Ascending aorta (tissue), 2 donors: ENCODE measurements at regions not wholly inside any gene's neighbourhood (a gene's known extent, or its start where the extent isn't known, plus 50 kb on each side); places are given as distances from the start of the nearest gene placed in this dataset.
"Not testable (repeated sequence)": the region's sequence is repeated elsewhere in the genome, so short reads cannot be mapped to it uniquely, and the experiment has no call there.

Source experiments
- DNase-seq, 2 donors: peaks; one replicate each; pipeline ENCODE4 v3.0.0-alpha.2; 2019; ENCODE audit warnings: low spot score in 2 of 2
- H3K27ac ChIP-seq, 2 donors: fragments of 200-600 bp; sonication (generic); one replicate each; pipeline ENCODE4 v1.5.1; 2016 to 2017; ENCODE audit warnings: mild to moderate bottlenecking in 1 of 2
- H3K27me3 ChIP-seq: fragments of 200-600 bp; sonication (generic); one replicate; pipeline ENCODE4 v1.5.1; 2017
- H3K36me3 ChIP-seq, 2 donors: fragments of 200-600 bp; sonication (generic); one replicate each; pipeline ENCODE4 v1.5.1; 2016
- H3K4me1 ChIP-seq, 2 donors: fragments of 200-600 bp; sonication (generic); one replicate each; pipeline ENCODE4 v1.5.1; 2016 to 2017; ENCODE audit warnings: mild to moderate bottlenecking in 1 of 2
- H3K4me3 ChIP-seq, 2 donors: fragments of 200-600 bp; sonication (generic); one replicate each; pipeline ENCODE4 v1.5.1; 2016 to 2017; ENCODE audit warnings: mild to moderate bottlenecking in 1 of 2
- H3K9me3 ChIP-seq, 2 donors: fragments of 200-600 bp; sonication (generic); one replicate each; pipeline ENCODE4 v1.5.1; 2016
- CTCF ChIP-seq, 3 experiments: fragments of 200-600 bp in 2 of 3; fragments of 450-650 bp in 1 of 3; sonication (generic) in 2 of 3; IDR thresholded peaks; one replicate each; pipeline ENCODE4 v1.5.1; 2016 to 2019; ENCODE audit warnings: antibody characterized with exemption in 3 of 3, mild to moderate bottlenecking in 1 of 3, moderate library complexity in 1 of 3
- intact Hi-C: fragments of 100-400 bp; cut with DNase I; formaldehyde crosslinking; loops from one replicate; pipeline ENCODE4 v1.15.1; 2023

DNA sequence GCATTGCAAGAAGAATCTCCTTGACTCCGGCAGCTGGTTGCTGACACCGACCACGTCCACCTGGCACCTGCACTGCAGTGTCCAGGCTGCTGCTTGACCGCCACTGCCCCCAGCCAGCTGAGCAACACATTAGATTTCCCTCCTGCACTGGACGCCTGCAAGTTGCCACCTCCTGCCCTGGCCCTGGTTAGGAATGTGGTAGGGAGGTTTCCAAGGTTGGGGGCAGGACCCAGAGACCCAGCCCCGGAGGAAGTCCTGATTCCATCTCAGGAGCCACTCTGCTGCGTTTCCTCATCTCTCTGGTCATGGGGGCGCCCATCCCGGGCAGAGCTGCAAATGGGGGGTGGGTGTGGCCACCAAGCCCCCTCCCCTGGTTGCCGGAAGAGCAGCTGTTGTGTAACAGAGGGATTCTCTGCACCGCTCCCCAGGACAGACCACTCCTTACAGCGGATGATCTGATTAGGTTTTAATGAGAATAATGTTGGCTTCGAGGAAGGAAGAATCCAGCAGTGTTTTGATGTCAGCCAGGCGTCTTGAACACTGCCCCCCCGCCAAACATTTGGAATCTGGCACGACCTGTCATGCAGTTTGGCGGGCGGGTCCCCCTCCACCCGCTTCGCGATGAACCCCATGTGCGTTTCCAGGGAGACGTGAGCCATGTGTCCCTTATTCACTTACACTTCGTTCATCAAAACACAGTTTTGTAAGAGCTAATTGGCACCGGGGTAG lies 205.1 kb downstream of the NPIPB11 start:
- H3K27me3 ChIP-seq, H3K27ac ChIP-seq, H3K36me3 ChIP-seq, H3K4me3 ChIP-seq, intact Hi-C loops, H3K9me3 ChIP-seq, H3K4me1 ChIP-seq: not testable (repeated sequence)
- peak in 1 of 2 donors; percentile 65 for DNase-seq

DNA sequence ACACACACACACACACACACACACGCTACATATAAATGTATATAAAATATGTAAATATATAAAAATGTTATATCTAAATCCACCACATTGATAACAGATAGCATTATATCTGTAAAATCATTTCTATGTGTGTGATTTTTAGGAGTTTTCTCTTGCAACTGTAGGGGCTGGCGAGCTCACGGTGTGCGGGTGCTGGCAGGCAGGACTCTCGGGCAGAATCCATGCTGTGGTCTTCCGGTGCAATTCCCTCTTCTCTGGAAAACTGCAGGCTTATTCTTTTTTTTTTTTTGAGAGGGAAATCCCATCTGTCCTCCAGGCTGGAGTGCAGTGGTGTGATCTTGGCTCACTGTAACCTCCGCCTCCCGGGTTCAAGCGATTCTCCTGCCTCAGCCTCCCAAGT lies 205.8 kb downstream of the NPIPB11 start:
- H3K4me1 ChIP-seq, H3K4me3 ChIP-seq, intact Hi-C loops, H3K36me3 ChIP-seq, H3K27me3 ChIP-seq, H3K27ac ChIP-seq, H3K9me3 ChIP-seq: not testable (repeated sequence)
- DNase-seq = peak in 1 of 2 donors; percentile 5

- H3K27me3 ChIP-seq, intact Hi-C loops, H3K9me3 ChIP-seq, H3K36me3 ChIP-seq, H3K27ac ChIP-seq, H3K4me3 ChIP-seq, H3K4me1 ChIP-seq: not testable (repeated sequence)
- DNase-seq = peak in 1 of 2 donors; percentile 64
These were observed 206.3 kb downstream of the NPIPB11 start for GRCh38 chr16:29200135-29200601.

DNA sequence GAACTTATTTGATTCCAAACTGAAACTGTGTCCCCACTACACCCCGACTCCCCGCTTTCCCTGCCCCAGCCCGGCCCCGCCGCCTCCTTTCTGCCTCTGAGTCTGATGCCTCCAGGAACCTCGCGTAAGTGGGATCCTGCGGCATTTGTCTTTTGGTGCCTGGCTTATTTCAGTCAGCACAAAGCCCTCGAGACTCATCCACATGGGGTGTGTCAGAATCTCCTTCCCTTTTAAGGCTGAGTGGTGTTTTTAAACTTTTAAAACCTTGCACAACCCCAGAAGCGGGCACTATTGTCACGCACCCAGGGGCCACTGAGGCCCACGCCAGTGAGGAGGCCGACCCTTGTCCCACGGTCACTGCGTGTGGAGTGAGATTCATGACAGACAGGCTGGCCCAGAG lies 206.9 kb downstream of the NPIPB11 start:
- peak in 1 of 2 donors; percentile 65 for DNase-seq
- H3K36me3 ChIP-seq, H3K9me3 ChIP-seq, H3K4me3 ChIP-seq, H3K27me3 ChIP-seq, intact Hi-C loops, H3K4me1 ChIP-seq: not testable (repeated sequence)
- peak overlapping the region; percentile 32 to 67 for H3K27ac ChIP-seq

- no peak for TF ChIP-seq CTCF (IDR thresholded peaks at IDR 0.05)
- no peaks in the 10 kb centered on the region for H3K27me3 ChIP-seq
- H3K4me1 ChIP-seq = peaks cover 0 to 3% of the 10 kb centered on the region in 2 donors
- no peaks in the 10 kb centered on the region for H3K36me3 ChIP-seq
- DNase-seq = peak in 1 of 2 donors; percentile 62
- intact Hi-C loops = no loop called here
- H3K27ac ChIP-seq = peak overlapping the region; percentile 32 to 67
- H3K4me3 ChIP-seq = no peak overlapping the region
- H3K9me3 ChIP-seq = no peaks in the 10 kb centered on the region
These were observed 207.6 kb downstream of the NPIPB11 start for GRCh38 chr16:29198731-29199521.

GRCh38 chr16:29198231-29198630 lies 208.3 kb downstream of the NPIPB11 start:
- peak in 1 of 2 donors; percentile 33 for DNase-seq
- no peaks in the 10 kb centered on the region for H3K36me3 ChIP-seq
- no peak overlapping the region for H3K4me3 ChIP-seq
- peaks cover 0 to 3% of the 10 kb centered on the region in 2 donors for H3K4me1 ChIP-seq
- H3K27me3 ChIP-seq = no peaks in the 10 kb centered on the region
- intact Hi-C loops = no loop called here
- no peaks in the 10 kb centered on the region for H3K9me3 ChIP-seq
- no peak overlapping the region for H3K27ac ChIP-seq
- no peak for TF ChIP-seq CTCF (IDR thresholded peaks at IDR 0.05)

DNA sequence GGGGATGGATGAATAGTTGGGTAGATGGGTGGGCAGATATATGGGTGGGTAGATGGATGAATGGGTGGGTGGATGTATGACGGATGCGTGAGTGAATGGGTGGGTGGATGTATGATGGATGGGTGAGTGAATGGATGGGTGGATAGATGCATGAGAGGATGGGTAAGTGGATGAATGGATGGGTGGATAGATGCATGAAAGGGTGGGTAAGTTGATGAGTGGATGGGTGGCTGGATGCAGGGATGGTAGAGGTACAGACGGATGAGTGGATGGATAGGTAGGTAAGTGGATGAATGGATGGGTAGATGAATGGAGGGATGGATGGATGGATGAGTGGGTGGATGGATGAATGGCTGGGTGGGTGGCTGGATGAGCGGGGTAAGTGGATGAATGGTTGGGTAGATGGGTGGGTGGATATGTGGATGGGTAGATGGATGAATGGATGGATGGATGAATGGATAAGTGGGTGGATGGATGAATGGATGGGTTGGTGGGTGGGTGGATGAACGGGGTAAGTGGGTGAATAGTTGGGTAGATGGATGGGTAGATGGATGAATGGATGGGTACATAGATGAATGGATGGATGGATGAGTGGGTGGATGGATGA lies 208.9 kb downstream of the NPIPB11 start:
- H3K27ac ChIP-seq, intact Hi-C loops, H3K27me3 ChIP-seq, H3K9me3 ChIP-seq, H3K4me3 ChIP-seq, H3K4me1 ChIP-seq, H3K36me3 ChIP-seq: not testable (repeated sequence)
- DNase-seq = peak in 1 of 2 donors; percentile 11

DNA sequence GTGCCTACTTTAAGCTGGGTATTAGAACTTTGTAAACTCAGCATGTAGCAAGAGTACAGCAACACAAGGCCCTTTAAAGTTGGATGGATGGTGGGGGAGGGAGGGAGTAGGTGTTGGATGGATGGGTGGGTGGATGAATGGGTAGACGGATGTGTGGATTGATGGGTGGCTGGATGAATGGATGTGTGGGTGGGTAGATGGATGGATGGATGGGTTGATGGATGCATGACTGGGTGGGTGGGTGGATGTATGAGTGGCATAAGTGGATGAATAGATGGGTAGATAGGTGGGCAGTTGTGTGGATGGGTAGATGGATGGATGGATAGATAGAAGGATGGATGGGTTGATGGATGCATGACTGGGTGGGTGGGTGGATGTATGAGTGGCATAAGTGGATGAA lies 209.8 kb downstream of the NPIPB11 start:
- H3K36me3 ChIP-seq, H3K27me3 ChIP-seq, H3K4me3 ChIP-seq, H3K27ac ChIP-seq, H3K4me1 ChIP-seq, H3K9me3 ChIP-seq, intact Hi-C loops: not testable (repeated sequence)
- peak in 1 of 2 donors; percentile 22 for DNase-seq

GRCh38 chr16:29195116-29195872 lies 210.4 kb downstream of the LAT start:
- intact Hi-C loops, H3K36me3 ChIP-seq, H3K4me1 ChIP-seq, H3K9me3 ChIP-seq, H3K27me3 ChIP-seq: not testable (repeated sequence)
- peak overlapping the region; percentile 45 to 50 for H3K27ac ChIP-seq
- DNase-seq = peak in 1 of 2 donors; percentile 66
- H3K4me3 ChIP-seq = peak overlapping the region in 1 of 2 donors; percentile 28

- intact Hi-C loops = not testable (repeated sequence)
These were observed 209.5 kb downstream of the LAT start for GRCh38 chr16:29194185-29194844.

DNA sequence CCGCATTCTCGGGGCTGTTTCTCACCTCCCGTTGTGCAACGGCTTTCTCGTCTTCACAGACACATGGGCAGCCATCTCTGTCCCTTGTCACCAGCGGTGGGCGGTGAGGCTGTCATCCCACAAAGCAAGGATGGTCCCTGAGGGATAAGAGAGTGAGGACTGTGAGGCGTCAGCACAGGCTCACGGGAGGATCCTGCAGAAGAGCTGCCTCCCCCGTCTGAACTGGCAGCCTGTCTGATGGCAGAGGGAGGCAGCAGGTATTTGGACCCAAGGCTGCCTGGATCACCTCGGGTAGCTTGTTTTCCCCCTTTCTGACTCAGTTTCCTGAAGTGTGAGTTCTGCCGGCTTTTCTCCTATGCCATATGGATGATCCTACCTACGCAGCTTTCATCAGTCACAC lies 208.8 kb downstream of the LAT start:
- H3K4me3 ChIP-seq, H3K9me3 ChIP-seq, H3K27ac ChIP-seq, H3K27me3 ChIP-seq, intact Hi-C loops, H3K4me1 ChIP-seq, H3K36me3 ChIP-seq: not testable (repeated sequence)
- DNase-seq = peak in 1 of 2 donors; percentile 40

More at GRCh38 chr16:29194185-29194844, 209.5 kb downstream of the LAT start:
- not testable (repeated sequence) for H3K27me3 ChIP-seq, H3K4me3 ChIP-seq, H3K36me3 ChIP-seq, H3K27ac ChIP-seq, H3K9me3 ChIP-seq, H3K4me1 ChIP-seq
- DNase-seq = peak in 1 of 2 donors; percentile 42
